IMR-90 (cell line): ENCODE measurements at regions not wholly inside any gene's neighbourhood (a gene's known extent, or its start where the extent isn't known, plus 50 kb on each side); places are given as distances from the start of the nearest gene placed in this dataset.

Source experiments
- ATAC-seq: fragments of 200-7000 bp; cut with Tn5 transposase; 2 replicates; pipeline ENCODE4 v1.9.1; 2020; ENCODE audit warnings: low read depth, mild to moderate bottlenecking, moderate library complexity
- BruUV-seq: library from RNA; stranded (reverse); fragments of 400-500 nt; replicated peaks from 2 replicates; lab custom pipeline; 2021; lab: Mats Ljungman, UMichigan
- CTCF ChIA-PET: fragments of 300-600 bp; formaldehyde crosslinking; extraction: SDS; loops from one replicate; lab custom pipeline; 2021; ENCODE audit warnings: antibody characterized with exemption; lab: Yijun Ruan, JAX
- POLR2A ChIA-PET: fragments of 300-600 bp; sonication (Branson Sonifier 250); formaldehyde crosslinking; loops from one replicate; lab custom pipeline; 2022; ENCODE audit warnings: antibody characterized with exemption; ENCODE audit not compliant: unreplicated experiment; lab: Charles Lee
- DNase-seq: peaks from one replicate; pipeline ENCODE4 v3.0.0; 2013
- H2AFZ ChIP-seq: replicated peaks from 2 replicates; pipeline ENCODE3; 2013; ENCODE audit warnings: low read length, mild to moderate bottlenecking; ENCODE audit not compliant: poor library complexity
- H2AK5ac ChIP-seq: 2 replicates; pipeline ENCODE4 v1.6.1; 2013; ENCODE audit warnings: low read depth, low read length, inconsistent platforms
- H2AK9ac ChIP-seq: replicated peaks from 2 replicates; pipeline ENCODE3; 2013; ENCODE audit warnings: mild to moderate bottlenecking, low read depth, low read length, moderate library complexity; ENCODE audit not compliant: poor library complexity
- H2BK120ac ChIP-seq: 2 replicates; pipeline ENCODE4 v1.6.1; 2013; ENCODE audit warnings: low read depth, low read length, inconsistent platforms
- H2BK15ac ChIP-seq: 3 replicates; pipeline ENCODE4 v1.6.1; 2013; ENCODE audit warnings: low read depth, low read length, inconsistent platforms
- H2BK20ac ChIP-seq: 2 replicates; pipeline ENCODE4 v1.6.1; 2013; ENCODE audit warnings: low read depth, mild to moderate bottlenecking, inconsistent platforms, low read length, moderate library complexity
- H2BK5ac ChIP-seq: 2 replicates; pipeline ENCODE4 v1.6.1; 2013; ENCODE audit warnings: mild to moderate bottlenecking, low read depth, low read length, inconsistent platforms; ENCODE audit not compliant: poor library complexity, severe bottlenecking
- H3K14ac ChIP-seq: replicated peaks from 2 replicates; pipeline ENCODE4 v1.6.1; 2013; ENCODE audit warnings: low read depth, low read length, inconsistent platforms
- H3K18ac ChIP-seq: 2 replicates; pipeline ENCODE4 v1.6.1; 2013; ENCODE audit warnings: low read depth, low read length, control low read depth
- H3K23ac ChIP-seq: 2 replicates; pipeline ENCODE4 v1.6.1; 2013; ENCODE audit warnings: low read depth, low read length, inconsistent platforms
- H3K27ac ChIP-seq: 2 replicates; pipeline ENCODE4 v1.5.1; 2013; ENCODE audit warnings: mild to moderate bottlenecking, control low read depth, low read length; ENCODE audit not compliant: insufficient read depth
- H3K27me3 ChIP-seq: 2 replicates; pipeline ENCODE4 v1.6.1; 2013; ENCODE audit warnings: low read length; ENCODE audit not compliant: control insufficient read depth, insufficient read depth
- H3K36me3 ChIP-seq: 2 replicates; pipeline ENCODE4 v1.6.1; 2013; ENCODE audit warnings: low read length, mixed read lengths; ENCODE audit not compliant: control insufficient read depth, insufficient read depth
- H3K4ac ChIP-seq: 2 replicates; pipeline ENCODE4 v1.6.1; 2013; ENCODE audit warnings: low read depth, low read length, inconsistent platforms
- H3K4me1 ChIP-seq: 2 replicates; pipeline ENCODE4 v1.6.1; 2013; ENCODE audit warnings: low read length, mixed read lengths; ENCODE audit not compliant: control insufficient read depth, insufficient read depth
- H3K4me2 ChIP-seq: 2 replicates; pipeline ENCODE4 v1.6.1; 2013; ENCODE audit warnings: low read depth, mild to moderate bottlenecking, control low read depth, low read length, moderate library complexity
- H3K4me3 ChIP-seq: 2 replicates; pipeline ENCODE4 v1.5.1; 2013; ENCODE audit warnings: low read depth, mild to moderate bottlenecking, control low read depth, low read length, moderate library complexity; ENCODE audit not compliant: insufficient read depth
- H3K56ac ChIP-seq: 2 replicates; pipeline ENCODE4 v1.6.1; 2013; ENCODE audit warnings: low read length, inconsistent platforms; ENCODE audit not compliant: insufficient read depth; ENCODE audit errors: extremely low read depth
- H3K79me1 ChIP-seq, 2 experiments: 2 replicates each; pipeline ENCODE4 v1.6.1; 2013; ENCODE audit warnings: low read length in 2 of 2, inconsistent platforms in 1 of 2, low read depth in 1 of 2
- H3K9ac ChIP-seq: 2 replicates; pipeline ENCODE4 v1.6.1; 2013; ENCODE audit warnings: low read depth, low read length, control low read depth
- H3K9me1 ChIP-seq: 2 replicates; pipeline ENCODE4 v1.6.1; 2013; ENCODE audit warnings: low read length, inconsistent platforms; ENCODE audit not compliant: insufficient read depth
- H3K9me3 ChIP-seq: 2 replicates; pipeline ENCODE4 v1.6.1; 2013; ENCODE audit warnings: low read length; ENCODE audit not compliant: control insufficient read depth, insufficient read depth
- H4K20me1 ChIP-seq: 2 replicates; pipeline ENCODE4 v1.6.1; 2013; ENCODE audit warnings: low read length, inconsistent platforms; ENCODE audit not compliant: insufficient read depth
- H4K5ac ChIP-seq: 2 replicates; pipeline ENCODE4 v1.6.1; 2013; ENCODE audit warnings: mild to moderate bottlenecking, low read depth, low read length, control low read depth
- H4K8ac ChIP-seq, 2 experiments: 2 replicates each; pipeline ENCODE4 v1.6.1; 2013; ENCODE audit warnings: low read depth in 2 of 2, low read length in 2 of 2, control low read depth in 1 of 2, inconsistent platforms in 1 of 2
- H4K91ac ChIP-seq: 2 replicates; pipeline ENCODE4 v1.6.1; 2013; ENCODE audit warnings: low read depth, low read length, inconsistent platforms; ENCODE audit not compliant: insufficient read depth
- BHLHE40 ChIP-seq: fragments of 150-350 bp; IDR thresholded peaks from 2 replicates; pipeline ENCODE4 v1.6.1; 2016; ENCODE audit warnings: mild to moderate bottlenecking, low read depth, low read length
- CEBPB ChIP-seq: IDR thresholded peaks from 2 replicates; pipeline ENCODE4 v1.6.1; 2012; ENCODE audit warnings: low read depth, low read length, improper control_type of control experiment
- CHD1 ChIP-seq: IDR thresholded peaks from 2 replicates; pipeline ENCODE4 v1.6.1; 2012; ENCODE audit warnings: low read depth, low read length, improper control_type of control experiment
- FOS ChIP-seq: fragments of 150-350 bp; IDR thresholded peaks from 2 replicates; pipeline ENCODE4 v1.6.1; 2016; ENCODE audit warnings: low read depth, low read length
- MAFK ChIP-seq: IDR thresholded peaks from 2 replicates; pipeline ENCODE4 v1.6.1; 2012; ENCODE audit warnings: low read depth, low read length, improper control_type of control experiment
- MAZ ChIP-seq: IDR thresholded peaks from 2 replicates; pipeline ENCODE4 v1.6.1; 2012; ENCODE audit warnings: low read depth, mild to moderate bottlenecking, low read length, improper control_type of control experiment, moderate library complexity, borderline replicate concordance
- MXI1 ChIP-seq: IDR thresholded peaks from 2 replicates; pipeline ENCODE4 v1.6.1; 2012; ENCODE audit warnings: low read depth, mild to moderate bottlenecking, low read length, moderate library complexity, borderline replicate concordance
- NFE2L2 ChIP-seq: fragments of 150-350 bp; IDR thresholded peaks from 2 replicates; pipeline ENCODE4 v1.6.1; 2016; ENCODE audit warnings: low read depth, mild to moderate bottlenecking, low read length
- POLR2A ChIP-seq: IDR thresholded peaks from 2 replicates; pipeline ENCODE4 v1.6.1; 2012; ENCODE audit warnings: mild to moderate bottlenecking, low read depth, low read length
- RAD21 ChIP-seq: IDR thresholded peaks from 2 replicates; pipeline ENCODE4 v1.6.1; 2012; ENCODE audit warnings: low read length, improper control_type of control experiment
- RCOR1 ChIP-seq: IDR thresholded peaks from 2 replicates; pipeline ENCODE4 v1.6.1; 2012; ENCODE audit warnings: mild to moderate bottlenecking, low read length, improper control_type of control experiment; ENCODE audit not compliant: insufficient replicate concordance
- RFX5 ChIP-seq: IDR thresholded peaks from 2 replicates; pipeline ENCODE4 v1.8.0; 2012; ENCODE audit warnings: low read depth, mild to moderate bottlenecking, low read length, moderate library complexity
- SMC3 ChIP-seq: fragments of 150-350 bp; IDR thresholded peaks from 2 replicates; pipeline ENCODE4 v1.6.1; 2016; ENCODE audit warnings: low read depth, mild to moderate bottlenecking, antibody characterized with exemption, low read length, moderate library complexity
- WGBS, 2 experiments: methylation state at CpG; one replicate each; pipeline versions ENCODE4 v1.1.5 to v1.1.7; 2013; ENCODE audit warnings: missing lambda C conversion rate in 2 of 2; ENCODE audit not compliant: insufficient read length in 1 of 2; ENCODE audit errors: extremely low coverage in 2 of 2; 5-methylcytosine and 5-hydroxymethylcytosine counted together
- dilution Hi-C: fragments of 300-500 bp; cut with HindIII; formaldehyde crosslinking; loops from one replicate; pipeline ENCODE4 v1.14.3; 2018; ENCODE audit warnings: low sequenced_read_pairs; ENCODE audit not compliant: unreplicated experiment
- in situ Hi-C: fragments of 300-500 bp; cut with MboI; formaldehyde crosslinking; loops from 3 replicates; pipeline ENCODE4 v1.14.3; 2019; ENCODE audit warnings: low sequenced_read_pairs, inconsistent platforms, mixed read lengths
- intact Hi-C: fragments of 100-400 bp; cut with micrococcal nuclease; formaldehyde crosslinking; loops from 2 replicates; pipeline ENCODE4 v1.10.0; 2022
- TF ChIP-seq, protein P1 (sequence below): fragments of 150-350 bp; IDR thresholded peaks from 2 replicates; pipeline ENCODE4 v1.6.1; 2016; ENCODE audit warnings: low read depth, mild to moderate bottlenecking, low read length, moderate library complexity, borderline replicate concordance
- TF ChIP-seq, protein P2 (sequence below): conservative IDR thresholded peaks from 2 replicates; pipeline ENCODE4 v1.5.1; 2012; ENCODE audit warnings: mild to moderate bottlenecking, low read depth, low read length, improper control_type of control experiment
- TF ChIP-seq, protein P3 (sequence below): fragments of 150-350 bp; IDR thresholded peaks from 2 replicates; pipeline ENCODE4 v1.6.1; 2017; ENCODE audit warnings: mild to moderate bottlenecking, antibody characterized with exemption, low read length, low read depth

GRCh38 chr2:9749546-9750223 is 93.6 kb upstream of the TAF1B start:
- DNase-seq (no peak), ATAC-seq (no peak)
- Histone ChIP-seq H2BK5ac (no peak overlapping the region), H3K18ac (no peak overlapping the region), H3K79me1 (no peaks in the 10 kb centered on the region), H3K23ac (no peak overlapping the region), H3K9me1 (peaks cover 5% of the 10 kb centered on the region; the same call in 1 of the 2 replicates), H4K91ac (no peak overlapping the region), H3K36me3 (no peaks in the 10 kb centered on the region), H2AK5ac (no peak overlapping the region), H3K4ac (no peak overlapping the region), H3K4me3 (no peak overlapping the region), H4K5ac (no peak overlapping the region), H4K8ac (no peak overlapping the region), H3K14ac (no peak overlapping the region), H2BK120ac (no peak overlapping the region), H2BK20ac (no peak overlapping the region), H3K4me1 (peaks cover 10% of the 10 kb centered on the region), H3K9ac (no peak overlapping the region), H3K27ac (no peak overlapping the region), H2BK15ac (no peak overlapping the region), H2AFZ (no peak overlapping the region), H3K4me2 (no peak overlapping the region), H3K9me3 (no peaks in the 10 kb centered on the region), H4K20me1 (no peaks in the 10 kb centered on the region), H3K27me3 (peaks cover 1% of the 10 kb centered on the region; the same call in 1 of the 2 replicates), H2AK9ac (no peak overlapping the region), H3K56ac (no peak overlapping the region)
- BruUV-seq, result no TSS peak
- dilution Hi-C loops, result no loop called here
- TF ChIP-seq CHD1, result no peak
- TF ChIP-seq, protein P1, sequence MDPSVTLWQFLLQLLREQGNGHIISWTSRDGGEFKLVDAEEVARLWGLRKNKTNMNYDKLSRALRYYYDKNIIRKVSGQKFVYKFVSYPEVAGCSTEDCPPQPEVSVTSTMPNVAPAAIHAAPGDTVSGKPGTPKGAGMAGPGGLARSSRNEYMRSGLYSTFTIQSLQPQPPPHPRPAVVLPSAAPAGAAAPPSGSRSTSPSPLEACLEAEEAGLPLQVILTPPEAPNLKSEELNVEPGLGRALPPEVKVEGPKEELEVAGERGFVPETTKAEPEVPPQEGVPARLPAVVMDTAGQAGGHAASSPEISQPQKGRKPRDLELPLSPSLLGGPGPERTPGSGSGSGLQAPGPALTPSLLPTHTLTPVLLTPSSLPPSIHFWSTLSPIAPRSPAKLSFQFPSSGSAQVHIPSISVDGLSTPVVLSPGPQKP, result no peak
- TF ChIP-seq, protein P2, sequence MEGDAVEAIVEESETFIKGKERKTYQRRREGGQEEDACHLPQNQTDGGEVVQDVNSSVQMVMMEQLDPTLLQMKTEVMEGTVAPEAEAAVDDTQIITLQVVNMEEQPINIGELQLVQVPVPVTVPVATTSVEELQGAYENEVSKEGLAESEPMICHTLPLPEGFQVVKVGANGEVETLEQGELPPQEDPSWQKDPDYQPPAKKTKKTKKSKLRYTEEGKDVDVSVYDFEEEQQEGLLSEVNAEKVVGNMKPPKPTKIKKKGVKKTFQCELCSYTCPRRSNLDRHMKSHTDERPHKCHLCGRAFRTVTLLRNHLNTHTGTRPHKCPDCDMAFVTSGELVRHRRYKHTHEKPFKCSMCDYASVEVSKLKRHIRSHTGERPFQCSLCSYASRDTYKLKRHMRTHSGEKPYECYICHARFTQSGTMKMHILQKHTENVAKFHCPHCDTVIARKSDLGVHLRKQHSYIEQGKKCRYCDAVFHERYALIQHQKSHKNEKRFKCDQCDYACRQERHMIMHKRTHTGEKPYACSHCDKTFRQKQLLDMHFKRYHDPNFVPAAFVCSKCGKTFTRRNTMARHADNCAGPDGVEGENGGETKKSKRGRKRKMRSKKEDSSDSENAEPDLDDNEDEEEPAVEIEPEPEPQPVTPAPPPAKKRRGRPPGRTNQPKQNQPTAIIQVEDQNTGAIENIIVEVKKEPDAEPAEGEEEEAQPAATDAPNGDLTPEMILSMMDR, result no peak
- TF ChIP-seq, protein P3, sequence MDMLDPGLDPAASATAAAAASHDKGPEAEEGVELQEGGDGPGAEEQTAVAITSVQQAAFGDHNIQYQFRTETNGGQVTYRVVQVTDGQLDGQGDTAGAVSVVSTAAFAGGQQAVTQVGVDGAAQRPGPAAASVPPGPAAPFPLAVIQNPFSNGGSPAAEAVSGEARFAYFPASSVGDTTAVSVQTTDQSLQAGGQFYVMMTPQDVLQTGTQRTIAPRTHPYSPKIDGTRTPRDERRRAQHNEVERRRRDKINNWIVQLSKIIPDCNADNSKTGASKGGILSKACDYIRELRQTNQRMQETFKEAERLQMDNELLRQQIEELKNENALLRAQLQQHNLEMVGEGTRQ, result no peak
- TF ChIP-seq RFX5, result no peak
- TF ChIP-seq NFE2L2, result no peak
- TF ChIP-seq RCOR1, result no peak
- no peak for TF ChIP-seq CEBPB
- TF ChIP-seq SMC3, result no peak
- TF ChIP-seq BHLHE40, result no peak
- no peak for TF ChIP-seq POLR2A
- TF ChIP-seq MAFK, result no peak
- no peak for TF ChIP-seq RAD21
- no peak for TF ChIP-seq FOS
- no peak for TF ChIP-seq MXI1
- no peak for TF ChIP-seq MAZ
- WGBS, 2 experiments, result 82% methylated on average over 9 of the region's 9 CpGs; no CpG with 5 or more reads in 1 of the 2 experiments
- CTCF ChIA-PET, result no interaction called here
- POLR2A ChIA-PET, result no interaction called here
- in situ Hi-C loops, result no loop called here
- intact Hi-C loops, result no loop called here
